ENCODE measurements at regions not wholly inside any gene's neighbourhood (a gene's known extent, or its start where the extent isn't known, plus 50 kb on each side); places are given as distances from the start of the nearest gene placed in this dataset.

- H2AK5ac ChIP-seq (ENCODE audit: insufficient read length, low read length) = no peak overlapping the region
- no peaks in the 10 kb centered on the region for H3K9me3 ChIP-seq (ENCODE audit: control insufficient read depth, low read depth, low read length)
- no peak overlapping the region for H2AFZ ChIP-seq (ENCODE audit: low read length)
- H2BK15ac ChIP-seq (ENCODE audit: low read depth, low read length) = no peak overlapping the region
- no peaks in the 10 kb centered on the region for H3K23me2 ChIP-seq (ENCODE audit: insufficient read length, low read depth, low read length, poor library complexity, severe bottlenecking)
- H3K36me3 Mint-ChIP-seq (ENCODE audit: insufficient read depth in 1 of 3, low read depth in 3 of 3) = peaks cover 0 to 6% (median 5%) of the 10 kb centered on the region in 3 experiments; a peak in 6 of 7 replicates
- no peak overlapping the region for H3K4me2 ChIP-seq (ENCODE audit: insufficient read depth, insufficient read length, low read length)
- H3K9me3 Mint-ChIP-seq = peaks cover 5 to 9% of the 10 kb centered on the region in 2 experiments; a peak in 4 of 5 replicates
- H3K27ac ChIP-seq (ENCODE audit: insufficient read length, low read depth, low read length) = no peak overlapping the region
- no peak overlapping the region for H3K18ac ChIP-seq (ENCODE audit: insufficient read length, low read depth, low read length)
- H3K27me3 Mint-ChIP-seq (ENCODE audit: low read depth) = no peaks in the 10 kb centered on the region
- no peak overlapping the region for H2BK120ac ChIP-seq (ENCODE audit: low read depth, low read length, poor library complexity, severe bottlenecking)
- H3K9ac ChIP-seq (ENCODE audit: extremely low read depth, insufficient read length, low read length) = no peak overlapping the region
- no peak for DNase-seq
- no peaks in the 10 kb centered on the region for H4K20me1 ChIP-seq (ENCODE audit: control insufficient read depth, insufficient read depth, insufficient read length)
- H3K4me1 ChIP-seq (ENCODE audit: insufficient read depth, low read length) = no peaks in the 10 kb centered on the region
- no peak overlapping the region for H2BK20ac ChIP-seq (ENCODE audit: low read depth, low read length, poor library complexity, severe bottlenecking)
- WGBS (ENCODE audit: extremely low coverage, insufficient read length, low lambda C conversion rate) = no CpG with 5 or more reads among the region's 2 CpGs
- no peak overlapping the region for H2BK5ac ChIP-seq (ENCODE audit: insufficient read length, low read length)
- TF ChIP-seq, protein P1, sequence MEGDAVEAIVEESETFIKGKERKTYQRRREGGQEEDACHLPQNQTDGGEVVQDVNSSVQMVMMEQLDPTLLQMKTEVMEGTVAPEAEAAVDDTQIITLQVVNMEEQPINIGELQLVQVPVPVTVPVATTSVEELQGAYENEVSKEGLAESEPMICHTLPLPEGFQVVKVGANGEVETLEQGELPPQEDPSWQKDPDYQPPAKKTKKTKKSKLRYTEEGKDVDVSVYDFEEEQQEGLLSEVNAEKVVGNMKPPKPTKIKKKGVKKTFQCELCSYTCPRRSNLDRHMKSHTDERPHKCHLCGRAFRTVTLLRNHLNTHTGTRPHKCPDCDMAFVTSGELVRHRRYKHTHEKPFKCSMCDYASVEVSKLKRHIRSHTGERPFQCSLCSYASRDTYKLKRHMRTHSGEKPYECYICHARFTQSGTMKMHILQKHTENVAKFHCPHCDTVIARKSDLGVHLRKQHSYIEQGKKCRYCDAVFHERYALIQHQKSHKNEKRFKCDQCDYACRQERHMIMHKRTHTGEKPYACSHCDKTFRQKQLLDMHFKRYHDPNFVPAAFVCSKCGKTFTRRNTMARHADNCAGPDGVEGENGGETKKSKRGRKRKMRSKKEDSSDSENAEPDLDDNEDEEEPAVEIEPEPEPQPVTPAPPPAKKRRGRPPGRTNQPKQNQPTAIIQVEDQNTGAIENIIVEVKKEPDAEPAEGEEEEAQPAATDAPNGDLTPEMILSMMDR (conservative IDR thresholded peaks at IDR 0.05) = no peak
- H3K79me1 ChIP-seq (ENCODE audit: insufficient read depth, low read depth, low read length, poor library complexity, severe bottlenecking) = no peaks in the 10 kb centered on the region
- no peaks in the 10 kb centered on the region for H3K27me3 ChIP-seq (ENCODE audit: insufficient read depth, low read length)
- no peak overlapping the region for H3K27ac Mint-ChIP-seq
- H2BK12ac ChIP-seq (ENCODE audit: insufficient read length, low read depth, low read length) = no peak overlapping the region
- no peak overlapping the region for H4K91ac ChIP-seq (ENCODE audit: insufficient read length, low read depth, low read length)
- no peak overlapping the region for H3K4ac ChIP-seq (ENCODE audit: low read depth, low read length)
- H3K4me1 Mint-ChIP-seq = peaks cover 0 to 2% of the 10 kb centered on the region in 2 experiments; a peak in 1 of 4 replicates
- H4K5ac ChIP-seq (ENCODE audit: insufficient read length, low read depth, low read length) = no peak overlapping the region
- H3T11ph ChIP-seq (ENCODE audit: low read length) = no peak overlapping the region
- no peak overlapping the region for H3K23ac ChIP-seq (ENCODE audit: insufficient read length, low read depth, low read length)
- H3K14ac ChIP-seq (ENCODE audit: insufficient read depth, low read length) = no peak overlapping the region
- no peaks in the 10 kb centered on the region for H3K79me2 ChIP-seq (ENCODE audit: insufficient read depth, low read length)
- H3K56ac ChIP-seq (ENCODE audit: insufficient read length, low read depth, low read length) = no peak overlapping the region
- no peak overlapping the region for H4K8ac ChIP-seq (replicated peaks; ENCODE audit: insufficient read length, low read depth, low read length)
- no peak overlapping the region for H3K4me3 Mint-ChIP-seq
These were observed 192.2 kb upstream of the CPEB2 start for GRCh38 chr4:14810121-14810520.

All from H9 (cell line).